HG02623 (cell line): ENCODE measurements at regions not wholly inside any gene's neighbourhood (a gene's known extent, or its start where the extent isn't known, plus 50 kb on each side); places are given as distances from the start of the nearest gene placed in this dataset.

Experiments
- ATAC-seq: cut with Tn5 transposase; IDR thresholded peaks from one replicate; pipeline ENCODE4 v1.9.1; 2021; ENCODE audit warnings: moderate library complexity; ENCODE audit not compliant: unreplicated experiment

DNA sequence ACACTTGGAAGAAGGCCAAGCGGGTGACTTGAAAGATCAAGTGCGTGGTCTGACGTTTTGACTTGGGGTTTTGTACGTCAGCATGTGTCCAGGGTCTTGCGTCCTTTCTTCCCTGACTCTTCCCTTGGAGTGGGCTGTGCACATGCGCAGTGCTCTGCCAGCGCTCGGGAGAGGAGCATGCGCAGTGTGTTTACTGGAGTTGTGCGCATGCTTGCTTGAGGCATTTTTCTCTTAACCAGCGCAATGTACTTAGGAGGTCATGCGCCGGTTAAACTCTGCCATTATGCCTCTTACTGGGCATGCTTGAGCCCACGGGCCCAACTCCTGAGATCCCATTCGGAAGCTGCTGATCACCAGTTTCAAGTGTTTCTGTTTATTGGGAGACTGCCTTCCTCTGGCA is 242.5 kb upstream of the AJAP1 start:
- ATAC-seq = no peak

DNA sequence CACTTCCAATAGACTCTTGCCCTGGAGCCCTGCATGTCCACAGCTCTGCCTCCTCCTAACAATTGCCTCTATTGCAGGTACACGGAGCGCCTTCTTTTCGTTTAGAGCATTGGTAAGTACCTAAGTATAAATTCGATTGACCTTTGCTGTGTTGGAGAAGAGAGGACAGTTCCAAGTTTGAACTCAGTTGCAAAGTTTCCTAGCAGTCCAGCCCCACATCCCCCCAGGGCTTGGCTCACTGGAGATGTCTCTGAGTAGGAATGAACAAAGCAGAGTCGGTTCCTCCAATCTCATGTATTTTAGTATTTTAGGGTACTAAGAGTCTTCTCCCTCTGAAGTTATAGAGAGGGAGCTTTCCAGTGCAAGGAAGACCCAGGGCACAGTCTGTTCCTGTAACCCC is 238.9 kb upstream of the AJAP1 start:
- ATAC-seq = no peak

DNA sequence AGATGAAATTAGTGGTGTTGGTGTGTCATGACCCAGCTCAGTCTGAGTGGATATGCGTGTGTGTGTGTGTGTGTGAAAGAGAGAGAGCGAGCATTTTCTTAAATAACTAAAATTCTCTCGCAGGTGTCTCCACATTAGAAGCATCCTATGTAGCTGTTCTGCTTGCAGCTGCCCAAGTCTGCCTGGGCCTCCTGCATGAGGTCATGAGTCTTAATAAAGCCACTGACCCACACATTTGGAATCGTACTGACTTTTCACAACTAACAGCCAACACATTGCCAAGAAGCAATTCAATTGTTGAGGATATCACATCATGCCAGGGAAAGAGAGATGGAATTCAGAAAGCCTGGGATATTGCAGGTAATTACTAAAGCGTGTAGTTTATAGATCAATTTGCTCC is 238.2 kb upstream of the AJAP1 start:
- ATAC-seq = no peak

DNA sequence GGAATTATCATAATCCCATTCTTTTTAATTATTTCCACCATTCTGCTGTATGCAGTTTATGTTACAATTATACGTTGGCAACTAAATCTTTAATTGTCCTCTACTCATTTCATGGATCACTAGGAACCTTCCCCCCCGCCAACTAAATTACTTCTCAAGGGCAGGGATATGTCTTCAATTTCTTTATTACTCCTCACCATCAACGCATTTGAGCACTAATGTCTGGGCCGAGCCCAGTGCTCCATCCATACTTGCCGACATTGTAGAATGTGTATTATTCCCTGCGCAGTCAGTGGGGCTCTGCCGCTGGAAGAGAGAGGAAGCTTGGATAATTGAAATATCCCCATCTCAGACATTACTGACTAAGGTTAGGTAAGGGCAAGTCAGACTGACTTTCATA is 236.4 kb upstream of the AJAP1 start:
- ATAC-seq = no peak

DNA sequence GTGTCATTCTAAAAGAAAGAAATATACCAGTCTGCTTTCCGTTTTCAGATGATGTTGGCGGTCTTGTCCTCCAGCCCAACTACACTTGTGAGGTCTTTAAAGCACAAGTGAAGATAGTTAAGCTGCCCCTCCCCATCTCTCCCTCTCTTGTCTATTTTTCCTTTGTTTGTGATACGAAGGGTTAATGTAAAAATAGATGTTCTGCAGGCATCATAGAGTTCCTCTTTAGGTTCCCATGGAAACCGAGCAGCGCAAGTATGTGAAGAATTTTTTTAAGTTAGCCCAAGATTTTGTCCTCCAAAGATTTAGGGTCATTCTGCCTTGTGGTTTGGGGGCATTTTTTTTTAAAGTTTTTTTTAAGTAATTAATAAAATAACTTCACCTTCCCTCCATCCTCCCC is 232.4 kb upstream of the AJAP1 start:
- no peak for ATAC-seq

DNA sequence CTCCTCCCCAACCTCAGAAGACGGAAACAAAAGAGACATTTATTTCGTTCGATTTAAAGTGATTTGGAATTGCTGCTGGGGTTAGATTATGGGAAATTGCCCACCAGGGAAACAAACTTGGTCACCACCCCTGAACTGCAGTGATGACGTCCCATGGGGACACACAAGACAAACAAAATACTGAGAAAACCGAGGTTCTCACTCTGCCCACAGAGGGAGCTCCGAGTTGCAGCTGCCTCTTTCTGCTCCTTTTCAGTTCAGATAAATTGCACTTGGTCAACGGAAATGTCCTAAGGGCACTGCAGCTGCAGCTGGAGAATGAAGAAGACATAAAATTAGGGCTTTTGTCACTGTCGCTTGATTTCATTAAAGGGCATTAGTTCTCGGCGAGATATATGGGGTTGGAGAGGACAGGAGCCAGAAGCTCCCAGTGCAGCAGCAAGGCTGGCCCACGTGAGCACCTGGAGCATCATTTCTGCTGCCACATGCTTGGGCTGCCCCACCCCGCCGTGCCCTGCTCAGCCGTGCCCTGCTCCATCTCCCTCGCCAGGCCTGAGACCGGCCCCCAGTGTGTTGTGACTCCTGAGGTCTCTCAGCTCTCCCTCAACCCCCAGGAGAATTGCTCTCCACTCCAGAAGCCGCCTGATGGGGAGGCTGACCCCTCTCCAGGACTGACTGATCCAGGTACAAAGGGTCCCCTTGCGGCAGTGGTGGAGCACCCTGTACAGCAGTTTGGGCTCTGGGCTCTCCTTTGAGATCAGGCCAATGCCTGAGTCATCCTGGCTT is 231.7 kb upstream of the AJAP1 start:
- ATAC-seq = no peak

DNA sequence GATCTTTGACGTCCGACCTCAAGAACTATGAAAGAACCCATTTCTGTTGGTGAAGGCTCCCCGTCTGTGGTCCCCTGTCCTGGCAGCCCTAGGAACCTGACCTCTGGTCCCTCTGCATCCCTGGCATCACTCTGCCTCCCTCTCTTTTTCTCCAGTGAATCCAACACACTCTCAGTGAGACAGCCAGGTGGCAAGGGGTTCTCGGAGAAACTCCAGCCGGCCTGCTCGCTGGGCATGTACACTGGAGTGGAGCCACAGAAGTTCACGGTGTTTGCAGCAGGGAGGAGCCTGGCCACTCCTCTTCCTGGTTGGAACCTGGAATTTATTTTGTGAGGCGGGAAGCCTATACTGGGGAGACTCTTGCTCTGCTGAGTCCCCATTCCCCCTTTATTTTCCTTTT is 230.2 kb upstream of the AJAP1 start:
- no peak for ATAC-seq

DNA sequence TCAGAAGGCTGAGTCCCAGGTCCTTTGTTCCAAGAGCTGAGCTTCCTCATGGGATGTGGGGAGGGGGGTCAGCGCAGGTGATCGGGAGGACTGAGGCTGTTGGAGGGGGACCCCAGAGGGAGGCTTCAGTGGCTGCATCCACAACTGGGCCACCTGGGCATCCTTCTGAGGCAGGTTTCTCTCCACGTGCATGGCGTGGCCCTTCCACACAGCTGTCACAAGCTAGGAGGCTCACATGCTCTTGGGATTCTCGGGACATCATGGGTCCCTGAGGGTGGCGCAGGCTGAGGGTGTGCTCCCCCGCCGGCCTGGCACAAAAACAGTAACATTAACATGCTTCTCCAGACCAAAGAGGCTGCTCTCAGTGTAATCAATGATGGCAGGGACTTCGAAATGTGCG is 229.6 kb upstream of the AJAP1 start:
- ATAC-seq = no peak

DNA sequence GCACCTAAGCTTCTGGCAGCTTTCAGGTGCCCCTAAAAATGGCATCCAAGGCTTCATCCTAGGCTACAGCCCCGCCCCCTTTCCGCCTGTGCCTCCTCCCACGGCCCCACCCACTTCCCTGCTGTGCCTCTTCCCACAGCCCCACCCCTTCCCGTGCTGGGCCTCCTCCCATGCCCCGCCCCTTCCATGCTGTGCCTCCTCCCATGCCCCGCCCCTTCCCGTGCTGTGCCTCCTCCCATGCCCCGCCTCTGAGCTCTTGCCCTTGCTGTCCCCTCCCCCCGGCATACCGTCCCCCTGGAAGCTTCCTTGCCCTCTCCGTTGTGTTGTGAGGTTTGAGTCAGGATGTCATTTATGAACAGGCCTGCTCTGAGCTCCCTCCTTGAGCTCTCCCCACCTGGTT is 228.5 kb upstream of the AJAP1 start:
- ATAC-seq = no peak

DNA sequence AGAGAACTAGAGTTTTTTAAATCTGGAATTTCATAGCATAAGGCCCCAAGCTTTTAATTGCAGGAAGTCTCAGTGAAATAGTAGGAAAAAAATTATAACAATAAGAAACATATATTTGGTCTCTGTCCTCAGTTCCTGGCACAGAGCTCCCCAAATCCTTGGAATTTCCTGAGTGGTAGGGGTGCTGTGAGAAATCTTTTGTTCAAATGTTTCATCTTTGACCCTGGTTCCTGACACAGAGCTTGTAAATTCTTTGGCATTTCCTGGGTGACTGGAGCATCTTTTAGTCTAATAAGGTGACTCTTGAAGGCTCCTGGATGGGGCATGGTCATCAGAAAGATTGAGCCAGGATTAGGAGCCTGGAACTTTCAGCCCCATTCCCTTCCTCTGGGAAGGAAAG is 225.7 kb upstream of the AJAP1 start:
- ATAC-seq = no peak

DNA sequence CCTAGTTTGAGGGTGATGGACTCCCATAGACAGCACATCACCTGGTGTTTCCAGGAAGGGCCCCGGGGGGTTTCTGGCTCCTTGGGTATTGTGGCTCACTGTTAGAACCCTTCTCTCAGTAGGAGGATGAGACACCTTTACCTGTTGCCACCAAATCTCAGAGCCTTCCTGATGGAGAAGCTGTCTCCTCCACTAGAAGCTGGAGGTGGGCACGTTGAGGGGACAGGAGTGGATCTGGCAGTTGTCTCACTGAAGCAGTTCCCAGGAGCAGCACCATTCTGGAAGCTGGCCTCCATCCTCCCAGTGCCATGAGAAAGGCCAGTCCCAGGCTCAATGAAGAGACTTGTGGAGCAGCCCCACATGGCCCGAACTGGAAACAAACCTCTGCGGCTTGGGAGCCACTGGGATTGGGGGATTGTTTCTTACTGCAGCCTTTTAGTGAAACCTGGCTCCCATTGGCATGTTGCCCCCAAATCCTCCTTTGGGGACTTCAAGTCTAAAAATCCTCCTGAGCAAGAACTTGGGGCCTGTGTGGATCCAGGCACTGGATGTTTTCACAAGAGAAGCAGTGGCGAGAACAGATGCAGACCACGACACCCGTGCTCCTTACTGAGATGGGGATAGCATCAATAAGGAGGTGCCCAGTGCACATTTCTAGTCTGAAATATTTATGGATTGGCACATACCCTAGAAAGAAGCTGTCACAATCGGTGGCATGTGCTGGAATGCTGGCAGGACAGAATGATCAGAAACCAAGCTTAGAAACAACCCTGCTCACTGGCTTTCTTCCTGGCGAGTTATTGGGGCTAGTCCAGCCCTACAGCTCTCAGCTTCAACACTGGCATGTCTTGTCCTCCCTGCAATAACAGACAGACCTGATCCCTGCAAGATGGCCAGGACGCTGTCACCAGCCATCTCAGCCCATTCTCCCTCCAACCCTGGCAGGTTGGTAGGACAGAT is 223.7 kb upstream of the AJAP1 start:
- no peak for ATAC-seq

DNA sequence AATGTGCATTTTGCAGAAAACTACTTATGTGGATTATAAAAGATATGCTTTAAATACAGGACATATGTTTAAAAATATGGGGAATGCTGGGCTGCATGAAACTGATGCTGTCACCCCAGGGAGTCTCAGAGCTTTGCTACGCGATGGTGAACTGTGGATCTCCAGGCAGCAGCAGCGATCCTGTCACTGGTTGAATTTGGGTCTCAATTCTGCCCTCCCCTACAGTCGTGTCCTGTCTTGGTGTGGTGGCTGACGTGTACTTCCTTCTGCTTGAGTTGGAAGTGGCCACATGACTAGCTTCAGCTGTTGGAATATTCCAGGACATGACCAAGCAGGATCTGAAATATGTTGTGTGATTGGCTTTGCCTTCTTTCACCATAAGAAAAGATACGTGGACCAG is 222.9 kb upstream of the AJAP1 start:
- ATAC-seq = no peak

DNA sequence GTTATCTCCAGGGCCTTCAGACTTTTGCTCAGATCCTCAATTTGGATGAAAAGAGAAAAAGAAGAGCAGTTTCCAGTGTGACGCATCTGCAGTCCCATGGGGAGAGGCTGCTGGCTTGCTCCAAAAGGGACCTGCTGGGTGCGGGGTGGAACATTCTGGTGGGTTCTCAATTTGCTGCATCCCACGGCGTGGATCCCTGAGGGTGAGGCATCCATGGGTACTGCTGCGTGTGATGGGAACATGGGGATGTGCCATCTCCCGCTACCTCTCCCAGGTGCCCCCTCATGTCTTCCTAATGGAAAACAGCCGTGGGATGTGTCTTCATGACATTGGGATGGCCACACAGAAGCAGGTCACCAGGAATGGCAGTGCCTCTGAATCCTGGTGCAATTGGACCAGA is 221.3 kb upstream of the AJAP1 start:
- ATAC-seq = no peak

DNA sequence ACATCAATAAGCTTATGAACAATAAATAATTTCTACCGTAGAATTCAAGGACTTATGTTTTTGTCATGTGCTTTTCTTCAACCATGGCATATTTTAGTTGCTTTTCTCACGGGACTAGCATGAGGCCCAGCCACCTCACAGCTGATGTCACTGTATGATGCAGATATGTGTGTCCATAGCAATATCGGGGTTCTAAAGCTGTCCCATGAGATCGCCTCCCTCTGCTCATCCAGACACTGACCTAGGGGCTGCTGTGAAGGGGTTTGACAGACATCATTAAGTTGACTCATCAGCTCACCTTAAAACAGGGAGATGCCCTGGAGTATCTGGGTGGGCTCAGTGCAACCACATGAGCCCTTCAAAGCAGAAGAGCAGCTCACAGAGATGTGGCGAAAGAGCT is 210.3 kb upstream of the AJAP1 start:
- no peak for ATAC-seq

DNA sequence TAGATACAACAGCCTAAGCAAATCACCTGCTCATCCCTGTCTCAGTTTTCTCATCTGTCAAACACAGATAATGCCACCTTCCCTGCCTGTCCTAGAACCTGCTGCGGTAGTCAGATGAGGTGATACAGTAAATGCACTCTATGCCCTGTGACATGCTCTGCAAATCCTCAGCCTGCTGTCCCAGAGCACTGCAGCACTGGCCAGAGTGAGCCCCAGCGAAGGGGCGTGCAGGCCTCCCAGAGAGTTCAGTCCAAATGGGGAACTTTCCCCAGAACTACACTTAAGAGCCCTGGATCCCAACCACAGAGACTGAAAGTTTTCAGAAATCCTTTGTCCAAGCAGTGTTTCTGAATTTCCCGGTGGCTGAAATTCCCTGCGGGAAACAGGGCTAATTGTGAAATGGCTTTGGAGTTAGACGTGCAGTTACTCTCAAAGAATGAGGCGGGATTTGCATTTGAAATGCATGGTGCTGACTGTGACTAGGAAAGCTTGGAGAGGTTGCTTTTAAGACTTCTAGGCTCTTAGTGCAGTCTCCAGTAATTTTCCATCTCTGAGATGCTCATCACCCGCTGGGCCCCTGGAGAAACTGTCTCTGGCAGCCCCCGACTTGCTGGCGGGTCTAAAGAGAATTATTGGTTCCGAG is 206.5 kb upstream of the AJAP1 start:
- no peak for ATAC-seq

DNA sequence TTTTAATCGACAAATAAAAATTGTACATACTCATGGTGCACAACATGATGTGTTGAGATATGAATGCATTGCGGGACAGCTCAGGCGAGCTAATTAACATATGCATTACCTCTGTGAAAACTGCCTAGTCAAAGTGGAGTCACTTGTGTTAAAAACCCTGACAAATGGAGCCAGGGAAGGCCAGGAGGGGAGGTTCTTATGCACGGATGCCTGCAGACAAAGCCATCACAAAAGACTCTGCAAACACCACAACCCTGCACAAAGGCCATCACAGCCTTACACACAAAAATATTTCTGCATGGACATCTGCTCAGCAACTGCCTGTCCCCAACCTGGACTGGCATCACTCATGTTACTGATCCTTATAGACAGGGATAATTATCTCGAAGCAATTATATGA is 204.4 kb upstream of the AJAP1 start:
- no peak for ATAC-seq

DNA sequence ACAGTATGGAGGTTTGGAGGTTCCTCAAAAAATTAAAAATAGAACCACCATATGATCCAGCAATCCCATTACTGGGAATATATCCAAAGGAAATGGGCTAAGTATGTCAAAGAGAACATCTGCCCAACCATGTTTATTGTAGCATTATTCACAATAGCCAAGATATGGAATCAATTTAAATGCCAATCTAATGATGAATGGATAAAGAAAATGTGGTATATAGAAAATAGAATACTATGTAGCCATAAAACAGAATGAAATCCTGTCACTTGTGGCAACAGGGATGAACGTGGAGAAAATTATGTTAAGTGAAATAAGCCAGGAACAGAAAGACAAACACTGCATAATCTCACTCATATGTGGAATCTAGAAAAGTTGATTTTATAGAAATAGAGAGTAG is 201.7 kb upstream of the AJAP1 start:
- ATAC-seq = no peak

DNA sequence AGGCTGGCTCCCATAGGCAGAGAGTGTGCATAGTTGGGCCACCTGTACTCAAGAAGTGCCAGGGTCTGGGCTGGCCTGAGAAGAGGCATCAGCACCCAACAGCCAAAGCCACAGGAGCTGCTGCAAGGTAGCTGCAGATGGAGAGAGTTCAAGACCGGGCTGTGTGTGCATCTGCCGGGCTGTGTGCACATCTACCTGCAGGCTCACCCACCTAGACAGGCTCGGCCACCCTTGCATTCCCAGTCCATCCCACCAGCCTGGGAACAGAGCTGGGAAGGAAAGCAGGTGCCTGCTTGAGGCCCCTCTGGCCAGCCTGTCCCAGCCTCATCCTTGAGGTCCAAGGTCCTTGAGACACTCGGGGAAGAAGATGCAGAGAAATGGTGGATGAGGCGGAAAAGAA is 194.4 kb upstream of the AJAP1 start:
- ATAC-seq = no peak

DNA sequence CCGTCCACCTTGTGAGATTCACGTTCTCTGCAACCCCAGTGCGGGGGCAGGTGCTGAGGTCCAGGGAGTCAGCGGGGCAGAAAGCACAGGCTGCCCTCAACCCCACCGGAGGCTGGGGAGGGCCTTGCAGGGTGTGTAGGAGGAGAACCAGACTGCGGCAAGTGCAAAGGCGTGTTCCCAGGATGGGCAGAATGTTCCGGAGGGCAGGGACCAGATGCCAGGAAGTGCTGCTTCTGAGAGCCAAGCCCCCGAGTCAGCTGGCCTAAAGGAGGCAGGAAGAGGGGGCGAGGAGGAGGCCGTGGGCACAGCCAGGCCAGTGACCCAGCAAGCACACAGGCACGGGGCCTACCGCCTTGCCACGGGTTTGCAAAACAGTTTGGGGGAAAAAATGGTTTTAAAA is 193.8 kb upstream of the AJAP1 start:
- ATAC-seq = no peak

DNA sequence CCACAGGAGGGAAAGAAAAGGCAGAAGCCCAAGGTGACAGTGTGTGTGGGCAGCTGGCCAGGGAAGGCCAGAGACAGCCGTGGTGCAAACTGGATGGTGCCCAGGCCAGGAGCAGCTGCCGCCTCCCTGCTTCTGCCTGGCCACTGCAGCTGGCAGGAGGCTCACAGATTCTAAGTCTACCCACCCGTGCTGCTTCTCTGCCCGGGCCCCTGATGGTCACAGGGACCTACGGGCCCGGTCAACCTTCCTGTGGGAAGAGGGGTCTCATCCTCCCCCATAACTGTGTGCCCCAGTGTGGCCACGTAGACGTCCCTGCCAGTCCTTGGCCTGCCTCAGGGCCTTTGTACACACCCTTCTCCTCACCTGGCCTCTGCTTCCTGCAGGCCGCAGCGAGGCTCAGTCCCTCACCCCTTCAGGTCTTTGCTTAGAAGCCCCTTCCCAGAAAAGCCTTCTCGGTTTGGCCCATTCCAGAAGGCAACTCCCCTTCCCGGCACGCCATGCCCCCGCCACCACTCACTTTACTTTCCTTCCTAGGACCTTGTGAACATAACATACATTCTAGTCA is 192.6 kb upstream of the AJAP1 start:
- no peak for ATAC-seq

DNA sequence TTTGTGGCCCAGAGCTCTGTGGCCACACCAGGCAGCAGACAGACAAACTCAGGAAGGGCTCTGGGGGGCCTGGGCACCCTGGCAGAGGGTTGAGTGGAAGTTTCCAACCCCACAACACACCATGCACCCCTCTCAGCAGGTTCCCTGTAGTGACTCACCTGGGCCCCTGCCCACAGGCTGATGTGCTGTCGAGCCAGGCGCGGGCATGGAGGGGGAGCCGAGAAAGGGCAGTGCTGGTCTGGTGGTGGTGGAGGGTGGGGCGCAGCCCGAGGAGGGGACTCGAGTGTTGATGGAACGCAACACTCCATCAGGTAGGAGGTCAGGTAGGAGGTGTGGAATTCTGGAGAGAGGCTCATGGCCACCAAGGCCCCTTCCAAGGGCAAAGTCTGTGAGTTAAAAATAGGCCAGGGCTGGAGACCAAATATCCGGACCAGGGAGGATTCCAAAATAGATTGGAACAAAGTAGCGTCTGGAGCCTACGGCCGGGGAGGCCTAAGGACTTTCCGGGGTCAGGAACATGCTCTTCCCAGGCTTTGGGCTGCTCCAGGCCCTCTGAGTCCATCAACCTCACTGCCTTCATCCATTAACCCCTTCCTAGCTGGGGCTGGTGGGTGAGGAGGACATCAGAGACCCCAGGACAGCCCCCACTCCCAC is 191.5 kb upstream of the AJAP1 start:
- no peak for ATAC-seq
